Body of pancreas (tissue), 4 donors: ENCODE measurements at regions not wholly inside any gene's neighbourhood (a gene's known extent, or its start where the extent isn't known, plus 50 kb on each side); places are given as distances from the start of the nearest gene placed in this dataset.

Experiments used
- POLR2A ChIP-seq, 3 donors: fragments of 450-650 bp; IDR thresholded peaks; one replicate each; pipeline ENCODE4 v1.6.1; 2016; ENCODE audit warnings: antibody characterized with exemption in 3 of 3, mild to moderate bottlenecking in 2 of 3
- TF ChIP-seq, protein P1 (sequence below), 7 experiments: fragments of 450-650 bp in 4 of 7; fragments of 200-600 bp in 3 of 7; sonication (generic) in 3 of 7; IDR thresholded peaks; one replicate each; pipeline ENCODE4 v1.5.1; 2016 to 2019; ENCODE audit warnings: antibody characterized with exemption in 7 of 7

DNA sequence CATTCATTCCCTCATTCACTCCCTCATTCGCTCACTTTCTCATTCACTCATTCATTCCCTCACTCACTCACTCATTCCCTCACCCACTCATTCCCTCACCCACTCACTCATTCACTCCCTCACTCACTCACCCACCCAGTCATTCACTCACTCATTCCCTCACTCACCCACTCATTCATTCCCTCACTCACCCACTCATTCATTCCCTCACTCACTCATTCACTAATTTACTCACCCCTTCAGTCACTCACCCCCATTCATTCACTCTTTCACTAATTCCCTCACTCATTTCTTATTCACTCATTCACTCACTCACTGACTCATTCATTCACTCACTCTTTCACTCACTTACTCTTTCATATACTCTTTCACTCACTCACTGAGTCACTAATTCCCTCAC, 303.1 kb downstream of the C16orf95 start:
- TF ChIP-seq POLR2A (IDR thresholded peaks at IDR 0.05) = no peak
- TF ChIP-seq, protein P1, sequence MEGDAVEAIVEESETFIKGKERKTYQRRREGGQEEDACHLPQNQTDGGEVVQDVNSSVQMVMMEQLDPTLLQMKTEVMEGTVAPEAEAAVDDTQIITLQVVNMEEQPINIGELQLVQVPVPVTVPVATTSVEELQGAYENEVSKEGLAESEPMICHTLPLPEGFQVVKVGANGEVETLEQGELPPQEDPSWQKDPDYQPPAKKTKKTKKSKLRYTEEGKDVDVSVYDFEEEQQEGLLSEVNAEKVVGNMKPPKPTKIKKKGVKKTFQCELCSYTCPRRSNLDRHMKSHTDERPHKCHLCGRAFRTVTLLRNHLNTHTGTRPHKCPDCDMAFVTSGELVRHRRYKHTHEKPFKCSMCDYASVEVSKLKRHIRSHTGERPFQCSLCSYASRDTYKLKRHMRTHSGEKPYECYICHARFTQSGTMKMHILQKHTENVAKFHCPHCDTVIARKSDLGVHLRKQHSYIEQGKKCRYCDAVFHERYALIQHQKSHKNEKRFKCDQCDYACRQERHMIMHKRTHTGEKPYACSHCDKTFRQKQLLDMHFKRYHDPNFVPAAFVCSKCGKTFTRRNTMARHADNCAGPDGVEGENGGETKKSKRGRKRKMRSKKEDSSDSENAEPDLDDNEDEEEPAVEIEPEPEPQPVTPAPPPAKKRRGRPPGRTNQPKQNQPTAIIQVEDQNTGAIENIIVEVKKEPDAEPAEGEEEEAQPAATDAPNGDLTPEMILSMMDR (IDR thresholded peaks at IDR 0.05) = no peak
